ENCODE measurements at regions not wholly inside any gene's neighbourhood (a gene's known extent, or its start where the extent isn't known, plus 50 kb on each side); places are given as distances from the start of the nearest gene placed in this dataset.

- no peak for DNase-seq
These were observed 103.1 kb upstream of the UNC5C start for GRCh38 chr4:95651891-95652290.

DNA sequence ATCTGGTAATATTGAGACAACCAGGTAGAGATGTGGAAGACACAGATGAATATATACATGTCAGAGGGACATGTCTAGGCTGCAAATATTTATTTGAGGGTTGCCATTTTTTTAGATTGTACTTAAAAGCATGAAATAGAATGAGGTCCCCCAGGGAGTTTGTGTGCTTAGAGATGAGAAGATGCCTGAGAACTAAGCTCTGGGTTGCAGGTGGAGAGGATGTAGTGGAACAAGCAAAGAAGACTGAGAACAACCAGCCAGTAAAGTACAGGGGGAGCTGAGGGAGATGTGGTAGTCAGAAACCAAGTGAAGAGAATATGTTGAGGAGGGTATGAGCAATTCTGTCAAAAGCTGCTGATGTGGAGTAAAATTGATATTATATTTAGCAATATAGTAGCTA, 95.6 kb upstream of the UNC5C start:
- DNase-seq = no peak

GRCh38 chr4:95643627-95644026, 94.9 kb upstream of the UNC5C start:
- DNase-seq = no peak

DNA sequence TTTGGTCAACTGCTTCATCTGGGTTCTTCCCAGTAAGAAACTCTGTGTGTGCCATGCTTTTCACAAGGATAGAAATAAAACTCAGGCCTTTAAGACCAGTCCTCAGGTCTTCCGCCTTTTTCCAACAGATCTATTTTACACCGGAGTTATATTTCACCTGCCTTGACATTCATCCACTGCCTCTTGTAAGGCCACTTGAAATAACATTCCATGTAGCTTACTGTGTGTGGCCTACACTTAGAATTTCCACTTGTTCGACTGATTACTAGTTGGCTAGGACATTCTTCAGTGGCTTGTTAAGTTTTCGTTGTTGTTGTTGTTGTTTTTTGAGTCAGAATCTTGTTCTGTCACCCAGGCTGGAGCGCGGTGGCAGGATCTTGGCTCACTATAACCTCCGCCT, 92.8 kb upstream of the UNC5C start:
- DNase-seq = no peak

DNA sequence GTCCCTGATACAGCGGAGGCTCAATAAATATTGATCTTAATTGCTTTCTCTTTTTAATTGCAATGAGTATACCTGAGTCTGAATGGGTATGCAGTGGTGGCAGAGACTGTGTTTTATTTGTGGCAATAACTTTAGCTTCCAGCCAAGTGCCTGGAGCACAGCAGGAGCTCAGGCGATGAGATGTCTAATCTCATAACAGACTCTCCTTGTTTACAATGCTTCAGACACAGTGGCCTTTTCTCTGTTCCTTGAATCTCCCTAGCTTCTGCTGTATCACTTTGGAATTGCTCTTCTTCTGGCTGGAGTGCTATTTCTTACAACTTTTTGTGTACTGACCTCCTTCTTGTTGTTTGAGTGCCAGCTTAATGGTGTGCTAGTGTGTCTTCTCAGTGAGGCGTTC, 91.5 kb upstream of the UNC5C start:
- DNase-seq = no peak

DNA sequence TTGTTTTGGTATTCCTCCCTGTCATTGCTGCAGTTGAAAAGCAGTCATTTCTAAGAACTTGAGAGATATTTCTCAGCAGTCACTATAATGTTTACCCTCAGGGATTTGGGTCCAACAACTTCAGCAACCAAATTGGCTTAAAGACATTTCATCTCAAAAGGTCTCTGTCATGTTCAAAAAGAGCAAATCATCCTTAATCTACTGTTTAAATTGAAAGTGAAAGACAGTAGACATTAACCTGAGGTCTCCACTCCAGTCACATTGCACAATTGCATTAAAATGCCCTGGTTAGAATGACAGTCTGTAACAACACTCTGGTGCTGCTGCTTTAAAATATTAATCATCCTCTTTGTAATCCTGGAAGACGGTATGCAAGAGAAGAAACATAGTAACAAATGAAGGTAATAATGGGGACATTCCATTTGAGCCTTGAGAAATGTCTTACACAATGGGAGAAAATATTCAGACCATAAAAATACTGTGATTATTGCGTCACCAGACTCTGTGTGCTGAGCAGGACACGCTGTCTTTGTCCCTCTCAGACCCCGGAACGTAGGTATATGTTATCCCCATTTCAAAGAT, 90.2 kb upstream of the UNC5C start:
- DNase-seq = no peak

DNA sequence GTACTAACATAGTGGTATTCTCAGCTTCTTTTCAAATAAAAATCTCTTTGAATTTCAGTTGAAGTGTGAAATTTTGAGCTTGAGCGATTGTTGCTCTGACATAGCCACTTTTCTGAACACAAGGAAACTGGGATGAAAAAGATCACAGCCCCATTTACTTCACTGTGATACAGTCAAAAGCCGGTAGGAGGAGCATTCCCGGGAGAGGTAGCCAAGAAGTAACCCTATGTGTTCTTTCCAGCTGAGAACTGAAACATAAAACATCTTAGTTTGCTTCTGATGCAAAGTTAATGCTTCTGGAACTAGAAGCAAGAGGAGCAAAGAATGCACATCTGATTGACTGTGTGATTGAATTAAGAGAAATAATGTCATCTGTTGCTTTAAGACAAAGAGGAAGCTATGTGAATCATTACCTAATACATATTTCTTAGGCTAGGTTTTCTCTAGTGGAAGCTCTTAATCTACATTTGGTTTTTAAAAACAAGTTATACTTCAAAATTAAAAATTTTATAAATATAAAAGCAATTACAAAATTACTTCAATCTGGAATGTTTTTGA, 88.3 kb upstream of the UNC5C start:
- DNase-seq = peak; percentile 0

DNA sequence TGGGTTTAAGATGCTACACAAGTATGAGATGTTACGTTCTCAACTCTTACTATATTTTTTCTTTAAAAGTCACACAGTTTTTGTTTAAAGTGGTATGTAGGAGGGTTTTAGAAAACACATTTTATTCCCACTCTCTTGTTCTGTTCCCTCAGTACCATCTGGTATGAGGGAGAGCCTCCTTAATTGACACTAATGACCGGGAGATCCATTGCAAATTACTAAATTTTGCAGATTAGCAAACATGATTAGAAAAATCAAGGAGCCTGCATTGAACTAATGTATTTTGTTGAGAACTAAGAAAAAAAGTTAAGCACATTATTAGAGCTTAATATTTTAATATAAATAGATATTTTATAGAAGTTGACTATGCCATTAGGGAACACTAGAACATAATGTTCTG, 87.3 kb upstream of the UNC5C start:
- no peak for DNase-seq

- DNase-seq = no peak
These were observed 78.9 kb upstream of the UNC5C start for GRCh38 chr4:95627709-95628108.

DNA sequence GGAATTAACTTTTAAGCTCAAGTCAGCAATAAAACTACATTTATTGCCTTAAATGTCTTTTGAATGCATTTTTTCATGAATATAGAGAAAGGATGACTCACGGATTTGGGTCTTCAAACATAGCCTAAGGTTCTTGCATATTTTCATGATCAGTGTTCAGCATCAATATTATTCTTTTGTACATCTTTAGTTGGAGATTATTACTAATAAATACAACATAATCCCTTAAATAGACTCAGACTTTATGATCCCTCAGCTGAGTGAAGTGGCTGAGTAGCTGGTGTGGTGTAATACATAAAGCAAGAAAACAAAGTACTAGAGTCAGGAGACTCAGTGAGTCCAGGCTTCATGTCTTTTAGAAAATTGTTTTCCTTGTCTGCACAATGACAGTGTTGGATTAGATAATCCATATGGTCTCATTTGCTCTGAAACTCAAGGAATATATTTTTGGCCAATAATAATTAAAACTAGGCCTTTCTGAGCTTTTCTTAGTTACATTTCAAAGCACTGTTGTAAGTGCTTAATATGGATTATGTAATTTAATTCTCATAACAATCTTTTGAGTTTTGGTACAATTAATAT, 78.3 kb upstream of the UNC5C start:
- DNase-seq = no peak

- no peak for DNase-seq
These were observed 76.2 kb upstream of the UNC5C start for GRCh38 chr4:95625020-95625419.

DNA sequence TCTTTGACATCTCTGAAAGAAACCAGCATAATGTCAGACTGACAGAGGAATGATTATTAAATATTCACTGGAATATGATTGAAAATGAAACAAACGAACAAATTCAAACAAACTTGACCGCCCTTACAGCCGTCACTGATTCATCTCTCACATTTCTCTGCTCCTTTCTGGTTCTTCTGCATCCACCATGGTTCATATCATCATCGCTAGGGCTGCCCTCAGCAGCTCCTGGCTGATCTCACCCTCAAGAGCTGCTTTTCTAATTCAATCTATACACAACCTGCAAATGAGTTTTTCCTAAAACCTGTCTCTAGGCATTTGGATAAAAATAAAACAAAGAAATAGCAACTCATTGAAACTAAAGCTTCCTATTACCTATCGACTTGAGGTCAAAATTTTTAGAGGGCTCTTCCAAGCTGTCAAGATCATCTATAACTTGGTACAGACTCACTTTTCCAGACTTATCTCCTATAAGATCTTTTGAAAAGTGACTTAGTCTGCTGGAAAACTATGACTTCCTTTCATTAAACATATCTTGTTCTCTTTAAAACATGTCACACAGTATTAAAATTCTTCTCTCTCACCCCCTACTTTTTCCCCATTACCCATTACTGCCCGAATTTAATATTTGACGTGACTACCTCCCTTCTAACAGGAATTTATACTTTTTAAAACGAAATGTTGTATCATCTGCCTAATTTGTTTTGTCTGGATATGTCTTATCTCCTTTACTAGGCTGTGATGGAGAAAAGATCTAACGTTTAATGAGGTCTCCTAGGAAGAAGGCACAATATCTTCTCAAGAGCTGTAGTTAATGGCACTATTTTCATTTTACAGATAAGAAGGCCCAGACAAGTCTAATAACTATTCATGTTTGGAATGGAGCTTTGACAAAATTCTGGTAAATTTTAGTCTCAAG, 71.0 kb upstream of the UNC5C start:
- no peak for DNase-seq

- DNase-seq = no peak
These were observed 66.0 kb upstream of the UNC5C start for GRCh38 chr4:95614684-95615205.

GRCh38 chr4:95610061-95610569, 61.3 kb upstream of the UNC5C start:
- DNase-seq = no peak

- no peak for DNase-seq
These were observed 58.0 kb upstream of the UNC5C start for GRCh38 chr4:95606739-95607138.

DNA sequence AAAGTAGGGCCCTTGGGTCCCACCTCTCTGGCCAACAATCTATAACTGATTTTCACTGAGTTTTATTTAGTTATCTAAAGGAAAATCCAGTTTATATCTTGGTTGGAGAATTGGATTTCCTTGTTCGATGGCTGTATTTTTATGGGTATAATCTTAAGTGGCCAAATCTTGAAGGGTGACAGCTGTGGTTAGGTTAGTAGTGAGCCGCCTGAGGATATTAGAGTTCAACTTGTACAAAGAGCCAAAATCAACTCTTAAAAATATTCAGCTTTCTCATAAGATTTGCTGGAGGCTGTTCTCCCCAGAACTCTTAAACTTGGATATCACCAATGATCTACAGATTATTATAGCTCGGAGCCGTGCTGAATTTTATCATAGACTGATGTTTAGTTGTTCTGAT, 54.6 kb upstream of the UNC5C start:
- no peak for DNase-seq

DNA sequence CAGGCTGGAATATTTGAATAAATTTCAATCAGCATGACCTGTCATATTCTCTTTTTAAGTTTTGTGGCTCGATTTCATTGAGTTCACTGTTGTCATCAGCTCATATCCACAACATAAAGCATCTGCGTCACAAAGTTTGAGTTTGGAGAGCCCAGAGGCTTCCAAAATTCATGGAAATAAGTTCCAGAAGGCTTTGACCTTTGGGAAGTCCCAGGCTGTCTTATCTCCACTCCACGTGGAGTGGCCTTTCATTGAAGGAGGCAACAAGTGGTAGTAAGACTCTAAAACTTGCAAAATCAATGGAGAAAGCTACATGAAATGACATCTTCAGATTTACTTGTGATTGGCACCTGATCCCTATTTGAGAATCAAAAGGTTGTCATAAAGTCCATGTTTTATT, 54.1 kb upstream of the UNC5C start:
- no peak for DNase-seq

DNA sequence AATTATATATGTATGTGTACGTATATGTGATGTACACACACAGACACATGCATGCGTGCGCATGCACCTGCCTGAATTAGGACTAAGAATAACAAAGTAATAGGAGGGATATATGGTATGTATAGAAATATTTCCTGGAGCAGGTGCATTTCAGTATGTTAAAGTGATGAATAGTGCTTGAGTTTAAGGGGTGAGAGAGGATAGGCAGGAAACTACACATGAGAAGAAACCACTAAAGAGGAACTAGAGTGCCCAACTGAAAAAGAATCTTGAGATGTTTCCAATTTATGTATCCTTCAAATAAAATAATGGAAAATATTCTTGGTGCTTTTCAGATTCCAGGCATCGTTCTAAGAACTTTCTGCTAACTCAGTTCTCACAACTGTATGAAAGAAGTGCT, 52.6 kb upstream of the UNC5C start:
- no peak for DNase-seq

DNA sequence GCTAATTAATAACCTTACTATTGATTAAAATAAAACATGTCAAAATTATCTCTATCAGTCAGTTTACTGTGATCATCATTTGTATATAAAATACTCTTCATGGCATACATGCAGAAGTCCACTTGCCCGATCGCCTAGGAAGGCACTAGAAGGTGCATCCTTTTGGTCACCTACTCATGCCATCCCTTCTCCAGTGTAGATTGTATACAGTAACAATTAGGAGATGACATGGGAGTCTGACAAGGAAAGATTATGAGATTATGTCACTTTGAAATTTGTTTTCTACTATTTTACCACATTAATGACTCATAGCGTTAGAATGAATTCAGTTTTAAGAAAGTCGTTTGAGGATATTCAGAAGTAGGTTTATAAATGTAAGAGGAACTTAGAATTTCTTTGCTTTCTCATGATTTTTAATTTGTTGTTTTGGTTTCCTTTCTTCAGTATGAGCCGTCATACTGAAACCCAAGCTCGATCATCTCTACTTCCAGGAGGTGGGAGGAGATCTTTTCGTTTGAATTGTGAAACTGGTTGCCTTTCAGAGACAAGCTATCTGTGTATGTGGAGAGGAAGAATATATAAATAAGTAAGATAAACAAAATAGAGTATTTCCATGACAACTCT, 51.1 kb upstream of the UNC5C start:
- DNase-seq = no peak
